ENCODE measurements at regions not wholly inside any gene's neighbourhood (a gene's known extent, or its start where the extent isn't known, plus 50 kb on each side); places are given as distances from the start of the nearest gene placed in this dataset.

DNA sequence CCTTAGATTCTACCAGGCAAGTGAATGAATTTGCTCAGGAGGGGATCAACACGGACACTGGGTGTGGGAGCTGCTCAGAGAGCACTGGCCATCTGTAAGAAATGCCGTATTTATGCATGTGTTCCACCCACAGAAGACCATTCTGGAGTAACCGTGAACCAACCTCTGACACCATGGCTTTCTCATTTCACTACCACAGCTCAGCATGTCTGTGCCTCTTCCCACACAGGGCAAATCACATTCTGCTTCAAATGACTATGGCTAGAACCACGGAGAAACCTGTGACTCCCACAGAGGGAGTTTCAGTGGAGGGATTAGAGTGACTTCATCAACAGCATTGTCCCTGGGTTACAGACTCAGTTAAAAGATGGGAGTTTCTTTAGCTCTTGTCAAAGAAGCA is 893.4 kb downstream of the XPNPEP1 start:
- TF ChIP-seq, protein P1, sequence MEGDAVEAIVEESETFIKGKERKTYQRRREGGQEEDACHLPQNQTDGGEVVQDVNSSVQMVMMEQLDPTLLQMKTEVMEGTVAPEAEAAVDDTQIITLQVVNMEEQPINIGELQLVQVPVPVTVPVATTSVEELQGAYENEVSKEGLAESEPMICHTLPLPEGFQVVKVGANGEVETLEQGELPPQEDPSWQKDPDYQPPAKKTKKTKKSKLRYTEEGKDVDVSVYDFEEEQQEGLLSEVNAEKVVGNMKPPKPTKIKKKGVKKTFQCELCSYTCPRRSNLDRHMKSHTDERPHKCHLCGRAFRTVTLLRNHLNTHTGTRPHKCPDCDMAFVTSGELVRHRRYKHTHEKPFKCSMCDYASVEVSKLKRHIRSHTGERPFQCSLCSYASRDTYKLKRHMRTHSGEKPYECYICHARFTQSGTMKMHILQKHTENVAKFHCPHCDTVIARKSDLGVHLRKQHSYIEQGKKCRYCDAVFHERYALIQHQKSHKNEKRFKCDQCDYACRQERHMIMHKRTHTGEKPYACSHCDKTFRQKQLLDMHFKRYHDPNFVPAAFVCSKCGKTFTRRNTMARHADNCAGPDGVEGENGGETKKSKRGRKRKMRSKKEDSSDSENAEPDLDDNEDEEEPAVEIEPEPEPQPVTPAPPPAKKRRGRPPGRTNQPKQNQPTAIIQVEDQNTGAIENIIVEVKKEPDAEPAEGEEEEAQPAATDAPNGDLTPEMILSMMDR (IDR thresholded peaks at IDR 0.05) = no peak
- TF ChIP-seq EZH2 (IDR thresholded peaks at IDR 0.05; ENCODE audit: borderline replicate concordance, insufficient read depth, low read depth, low read length, poor library complexity, severe bottlenecking) = no peak

All from B cell (primary cell).